MM.1S (cell line): ENCODE measurements at regions not wholly inside any gene's neighbourhood (a gene's known extent, or its start where the extent isn't known, plus 50 kb on each side); places are given as distances from the start of the nearest gene placed in this dataset.

ENCODE experiments used
- DNase-seq: peaks from one replicate; pipeline ENCODE4 v3.0.0-alpha.2; 2015
- H2AFZ ChIP-seq: fragments of 300-600 bp; sonication (generic); 2 replicates; pipeline ENCODE4 v1.6.0; 2016; ENCODE audit warnings: antibody characterized with exemption, low read length
- H3F3A ChIP-seq: fragments of 300-600 bp; sonication (generic); 2 replicates; pipeline ENCODE4 v1.6.1; 2016; ENCODE audit warnings: mild to moderate bottlenecking, antibody characterized with exemption, low read length, moderate library complexity, mixed read lengths; ENCODE audit not compliant: insufficient read depth
- H3K27ac ChIP-seq: fragments of 300-600 bp; sonication (generic); 2 replicates; pipeline ENCODE4 v1.5.1; 2016; ENCODE audit warnings: mild to moderate bottlenecking, low read length
- H3K27me3 ChIP-seq: fragments of 300-600 bp; sonication (generic); replicated peaks from 2 replicates; pipeline ENCODE4 v1.6.0; 2016; ENCODE audit warnings: low read length; ENCODE audit not compliant: insufficient read depth
- H3K36me3 ChIP-seq: fragments of 300-600 bp; sonication (generic); replicated peaks from 2 replicates; pipeline ENCODE4 v1.6.1; 2016; ENCODE audit warnings: mild to moderate bottlenecking, low read length, mixed read lengths; ENCODE audit not compliant: insufficient read depth
- H3K4me1 ChIP-seq: fragments of 300-600 bp; sonication (generic); 2 replicates; pipeline ENCODE4 v1.6.1; 2016; ENCODE audit warnings: low read length, mixed read lengths
- H3K4me2 ChIP-seq: fragments of 300-600 bp; sonication (generic); 2 replicates; pipeline ENCODE4 v1.6.0; 2016; ENCODE audit warnings: low read depth, low read length
- H3K4me3 ChIP-seq: fragments of 300-600 bp; sonication (generic); 2 replicates; pipeline ENCODE4 v1.5.1; 2016; ENCODE audit warnings: low read length, mixed read lengths
- H3K79me2 ChIP-seq: fragments of 300-600 bp; sonication (generic); 2 replicates; pipeline ENCODE4 v1.6.1; 2016; ENCODE audit warnings: mixed run types, low read length, mixed read lengths
- H3K9ac ChIP-seq: fragments of 300-600 bp; sonication (generic); 2 replicates; pipeline ENCODE4 v1.6.1; 2016; ENCODE audit warnings: low read length, mixed read lengths
- H3K9me2 ChIP-seq: fragments of 300-600 bp; sonication (generic); replicated peaks from 2 replicates; pipeline ENCODE4 v1.6.1; 2016; ENCODE audit warnings: mild to moderate bottlenecking, low read length, mixed read lengths; ENCODE audit not compliant: insufficient read depth
- H3K9me3 ChIP-seq: fragments of 300-600 bp; sonication (generic); replicated peaks from 2 replicates; pipeline ENCODE4 v1.6.1; 2016; ENCODE audit warnings: mild to moderate bottlenecking, low read length, mixed read lengths; ENCODE audit not compliant: insufficient read depth
- H4K20me1 ChIP-seq: fragments of 300-600 bp; sonication (generic); 2 replicates; pipeline ENCODE4 v1.6.1; 2016; ENCODE audit warnings: mild to moderate bottlenecking, low read length, moderate library complexity, mixed read lengths; ENCODE audit not compliant: insufficient read depth
- CTCF ChIP-seq: fragments of 300-600 bp; sonication (generic); IDR thresholded peaks from 2 replicates; pipeline ENCODE4 v1.5.1; 2016; ENCODE audit warnings: antibody characterized with exemption, low read length, mixed read lengths
- EZH2 ChIP-seq: fragments of 300-600 bp; sonication (generic); optimal IDR thresholded peaks from 2 replicates; pipeline ENCODE3; 2017; ENCODE audit warnings: low read depth, mild to moderate bottlenecking, antibody characterized with exemption, low read length, mixed read lengths
- EZH2phosphoT487 ChIP-seq: fragments of 300-600 bp; sonication (generic); IDR thresholded peaks from 2 replicates; pipeline ENCODE4 v1.6.1; 2018; ENCODE audit warnings: antibody characterized with exemption, low read length

GRCh38 chr9:3014178-3014577 lies 170.3 kb upstream of the PUM3 start:
- Histone ChIP-seq H3K27ac (no peak overlapping the region), H2AFZ (no peak overlapping the region), H3K9me2 (no peaks in the 10 kb centered on the region), H3F3A (no peaks in the 10 kb centered on the region), H4K20me1 (no peaks in the 10 kb centered on the region), H3K27me3 (no peaks in the 10 kb centered on the region), H3K36me3 (no peaks in the 10 kb centered on the region), H3K9ac (no peak overlapping the region), H3K4me2 (no peak overlapping the region), H3K4me1 (no peaks in the 10 kb centered on the region), H3K79me2 (no peaks in the 10 kb centered on the region), H3K9me3 (no peaks in the 10 kb centered on the region), H3K4me3 (no peak overlapping the region)
- no peak for DNase-seq
- no peak for TF ChIP-seq CTCF
- TF ChIP-seq EZH2, result no peak
- no peak for TF ChIP-seq EZH2phosphoT487

- TF ChIP-seq CTCF (no peak), EZH2 (no peak), EZH2phosphoT487 (no peak)
- Histone ChIP-seq H3K27me3 (no peaks in the 10 kb centered on the region), H3K36me3 (no peaks in the 10 kb centered on the region), H3K4me2 (no peak overlapping the region), H3K4me1 (no peaks in the 10 kb centered on the region), H3F3A (no peaks in the 10 kb centered on the region), H3K4me3 (no peak overlapping the region), H3K9me2 (no peaks in the 10 kb centered on the region), H3K9me3 (no peaks in the 10 kb centered on the region), H4K20me1 (no peaks in the 10 kb centered on the region), H2AFZ (no peak overlapping the region), H3K27ac (no peak overlapping the region), H3K9ac (no peak overlapping the region), H3K79me2 (no peaks in the 10 kb centered on the region)
- no peak for DNase-seq
Measured at GRCh38 chr9:3012842-3013241, 168.9 kb upstream of the PUM3 start.

- Histone ChIP-seq H3F3A (no peaks in the 10 kb centered on the region), H3K79me2 (no peaks in the 10 kb centered on the region), H3K27ac (no peak overlapping the region), H3K9me3 (no peaks in the 10 kb centered on the region), H3K4me1 (no peaks in the 10 kb centered on the region), H2AFZ (no peak overlapping the region), H3K9ac (no peak overlapping the region), H3K27me3 (no peaks in the 10 kb centered on the region), H4K20me1 (no peaks in the 10 kb centered on the region), H3K4me2 (no peak overlapping the region), H3K9me2 (no peaks in the 10 kb centered on the region), H3K4me3 (no peak overlapping the region), H3K36me3 (no peaks in the 10 kb centered on the region)
- TF ChIP-seq EZH2 (no peak), EZH2phosphoT487 (no peak), CTCF (no peak)
- no peak for DNase-seq
Measured at GRCh38 chr9:3012245-3012644, 168.3 kb upstream of the PUM3 start.
